ENCODE measurements at regions not wholly inside any gene's neighbourhood (a gene's known extent, or its start where the extent isn't known, plus 50 kb on each side); places are given as distances from the start of the nearest gene placed in this dataset.
"Not testable (repeated sequence)": the region's sequence is repeated elsewhere in the genome, so short reads cannot be mapped to it uniquely, and the experiment has no call there.

- no peak for DNase-seq (ENCODE audit: low read depth in 3 of 3, low spot score in 2 of 3)
Measured at GRCh38 chr4:10281996-10282395, 165.4 kb upstream of the WDR1 start.

DNA sequence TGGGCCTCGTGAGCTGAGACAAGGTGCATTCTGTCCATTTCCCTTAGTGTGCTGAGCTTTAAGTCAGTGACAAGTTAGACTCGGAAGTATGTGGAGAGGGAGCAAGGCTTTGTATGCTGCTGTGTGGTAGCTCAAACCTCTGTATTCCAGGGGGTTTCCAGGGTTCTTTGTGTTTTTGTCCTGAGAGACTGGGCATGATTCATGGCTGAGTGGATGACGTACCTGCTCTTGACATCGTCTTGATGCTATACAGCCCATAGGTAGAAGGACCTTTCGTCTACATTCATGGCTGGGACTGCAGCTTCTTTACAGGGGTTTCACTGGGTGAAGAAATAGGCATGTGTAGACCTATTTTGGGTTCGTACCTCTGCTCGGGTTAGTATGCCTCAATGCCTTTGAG is 162.7 kb upstream of the WDR1 start:
- no peak for DNase-seq (ENCODE audit: low read depth in 3 of 3, low spot score in 2 of 3)

DNA sequence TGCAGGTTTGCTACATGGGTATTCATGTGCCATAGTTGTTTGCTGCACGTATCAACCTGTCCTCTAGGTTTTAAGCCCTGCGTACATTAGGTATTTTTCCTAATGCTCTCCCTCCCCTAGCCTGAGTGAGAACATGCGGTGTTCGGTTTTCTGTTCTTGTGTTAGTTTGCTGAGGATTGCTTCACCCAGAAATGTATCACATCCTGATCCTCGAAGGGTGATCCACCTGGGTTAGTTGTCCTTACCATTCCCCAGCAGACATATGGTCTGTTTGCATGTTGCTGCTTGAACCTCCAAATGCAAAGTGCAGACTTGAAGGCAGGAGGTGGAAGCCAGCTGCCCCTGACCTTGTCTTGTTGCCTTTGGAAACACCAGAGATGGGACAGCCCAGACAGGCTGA is 161.5 kb upstream of the WDR1 start:
- no peak for DNase-seq (ENCODE audit: low read depth in 3 of 3, low spot score in 2 of 3)

GRCh38 chr4:10276152-10276551 is 159.6 kb upstream of the WDR1 start:
- no peak for DNase-seq (ENCODE audit: low read depth in 3 of 3, low spot score in 2 of 3)

DNA sequence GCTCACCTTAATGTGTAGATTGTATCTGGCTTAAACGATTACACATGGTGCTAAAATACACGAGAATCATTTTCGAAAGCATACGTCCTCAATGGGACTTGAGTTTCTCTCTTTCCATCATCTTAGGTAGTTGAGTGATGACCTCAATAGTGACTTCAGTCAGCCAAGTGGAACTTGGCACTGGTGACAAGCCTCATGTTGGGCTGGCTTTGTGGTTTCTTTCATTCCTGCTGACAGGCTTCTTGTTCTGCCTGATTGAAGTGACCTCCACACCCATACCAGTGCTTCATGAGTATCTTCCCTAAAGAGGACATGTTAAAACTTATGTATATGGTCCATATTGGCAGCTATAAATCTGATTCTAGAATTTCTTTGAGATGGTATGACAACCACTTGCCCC is 159.1 kb upstream of the WDR1 start:
- DNase-seq (ENCODE audit: low read depth in 3 of 3, low spot score in 2 of 3): no peak

GRCh38 chr4:10273030-10273429 is 156.4 kb upstream of the WDR1 start:
- DNase-seq (ENCODE audit: low read depth in 3 of 3, low spot score in 2 of 3): no peak

DNA sequence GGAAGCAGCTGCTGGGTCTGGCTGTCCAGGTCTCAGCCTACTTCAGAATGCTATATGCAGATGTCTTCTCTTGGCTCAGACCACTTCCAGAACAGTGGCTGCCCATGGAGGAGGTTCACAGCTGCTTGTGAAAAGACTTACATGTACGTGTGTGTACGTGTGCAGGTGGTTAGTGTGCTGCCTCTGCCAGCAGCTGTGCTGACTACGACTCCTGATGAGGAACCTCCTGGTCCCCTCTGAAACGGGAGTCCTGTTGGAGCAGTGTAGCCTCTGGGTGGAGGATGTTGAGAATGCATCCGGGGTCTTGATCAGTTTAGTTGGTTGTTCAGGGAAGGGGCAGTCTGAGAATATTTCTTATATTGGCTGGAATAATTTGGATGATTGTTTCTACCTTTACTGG is 155.9 kb upstream of the WDR1 start:
- no peak for DNase-seq (ENCODE audit: low read depth in 3 of 3, low spot score in 2 of 3)

DNA sequence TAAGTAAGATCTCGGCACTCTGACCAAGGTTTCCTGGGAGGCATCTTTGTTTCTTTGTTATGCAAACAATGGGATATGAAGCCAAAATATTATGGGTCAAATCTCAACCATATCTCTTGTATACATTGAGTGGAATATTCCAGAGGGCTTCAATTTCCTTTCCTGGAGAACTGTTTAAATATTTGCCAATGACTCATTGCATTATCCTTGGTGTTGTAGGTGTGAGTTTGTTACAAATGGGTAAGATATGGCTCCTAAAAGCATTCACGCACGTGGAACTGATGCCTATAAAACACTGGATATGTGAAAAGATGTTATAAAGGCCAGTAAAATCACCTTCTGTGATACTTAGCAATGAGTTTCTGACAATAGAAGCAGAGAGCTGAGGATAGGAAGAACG is 150.5 kb upstream of the WDR1 start:
- no peak for DNase-seq (ENCODE audit: low read depth in 3 of 3, low spot score in 2 of 3)

GRCh38 chr4:10260777-10261176 is 144.2 kb upstream of the WDR1 start:
- no peak for DNase-seq (ENCODE audit: low read depth in 3 of 3, low spot score in 2 of 3)

DNA sequence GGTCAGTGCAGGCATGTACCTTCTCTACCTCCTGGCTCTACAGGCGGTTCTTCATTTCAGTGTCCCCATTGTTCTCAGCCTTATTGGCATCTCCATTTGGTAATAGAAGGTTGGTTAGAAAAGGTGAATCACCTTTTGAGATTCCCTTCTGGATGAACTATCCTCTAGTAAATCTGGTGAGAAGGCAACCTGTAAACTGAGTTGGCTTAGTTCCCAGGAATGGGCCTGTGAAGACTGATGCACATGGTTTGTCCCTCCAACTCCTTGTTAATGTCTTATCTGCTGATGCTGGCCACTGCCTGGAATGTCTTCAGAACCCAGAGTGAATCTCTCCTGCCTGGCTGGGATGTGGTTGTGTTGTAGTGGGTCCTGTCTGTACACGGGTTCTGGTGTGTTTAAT is 143.4 kb upstream of the WDR1 start:
- DNase-seq (ENCODE audit: low read depth in 3 of 3, low spot score in 2 of 3): no peak

- DNase-seq (ENCODE audit: low read depth in 3 of 3, low spot score in 2 of 3): no peak
Measured at GRCh38 chr4:10256203-10256602, 139.6 kb upstream of the WDR1 start.

DNA sequence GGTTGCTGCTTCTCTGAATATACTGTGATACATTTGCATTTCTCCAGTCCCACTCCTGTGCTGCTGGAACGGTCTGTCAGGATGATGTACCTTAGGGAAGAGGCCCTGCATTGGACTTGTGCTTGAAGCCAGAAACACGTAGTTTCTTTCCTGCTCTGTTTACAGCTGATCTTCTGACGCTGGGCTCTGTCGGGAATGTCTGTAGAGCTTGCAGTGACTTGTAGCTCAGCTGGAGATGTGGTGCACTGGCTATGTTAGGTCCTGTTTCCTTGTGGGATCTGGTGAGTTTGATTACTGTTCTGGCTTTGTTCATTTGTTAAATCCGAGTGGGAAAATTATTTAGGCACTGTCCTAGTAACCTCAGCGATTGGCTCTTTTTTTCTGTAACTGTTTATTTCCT is 137.2 kb upstream of the WDR1 start:
- no peak for DNase-seq (ENCODE audit: low read depth in 3 of 3, low spot score in 2 of 3)

GRCh38 chr4:10245751-10246150 is 129.2 kb upstream of the WDR1 start:
- DNase-seq (ENCODE audit: low read depth in 3 of 3, low spot score in 2 of 3): no peak

- DNase-seq (ENCODE audit: low read depth in 3 of 3, low spot score in 2 of 3): no peak
Measured at GRCh38 chr4:10243856-10244255, 127.3 kb upstream of the WDR1 start.

DNA sequence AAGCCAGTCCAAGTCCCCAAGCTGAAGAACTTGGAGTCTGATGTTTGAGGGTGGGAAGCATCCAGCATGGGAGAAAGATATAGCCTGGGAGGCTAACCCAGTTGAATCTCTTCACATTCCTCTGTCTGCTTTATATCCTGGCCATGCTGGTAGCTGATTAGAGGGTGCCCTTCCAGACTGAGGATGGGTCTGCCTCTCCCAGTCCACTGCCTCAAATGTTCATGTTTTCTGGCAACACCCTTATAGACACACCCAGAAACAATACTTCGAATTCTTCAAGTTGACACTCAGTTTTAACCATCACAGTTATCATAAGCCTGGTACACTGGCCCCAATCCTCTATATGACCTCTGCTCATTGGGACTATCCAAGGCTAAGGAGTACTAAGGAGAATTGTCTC is 124.1 kb upstream of the WDR1 start:
- DNase-seq (ENCODE audit: low read depth in 3 of 3, low spot score in 2 of 3): no peak

GRCh38 chr4:10239982-10240654 is 123.5 kb upstream of the WDR1 start:
- no peak for DNase-seq (ENCODE audit: low read depth in 3 of 3, low spot score in 2 of 3)

- no peak for DNase-seq (ENCODE audit: low read depth in 3 of 3, low spot score in 2 of 3)
Measured at GRCh38 chr4:10237131-10237530, 120.5 kb upstream of the WDR1 start.

DNA sequence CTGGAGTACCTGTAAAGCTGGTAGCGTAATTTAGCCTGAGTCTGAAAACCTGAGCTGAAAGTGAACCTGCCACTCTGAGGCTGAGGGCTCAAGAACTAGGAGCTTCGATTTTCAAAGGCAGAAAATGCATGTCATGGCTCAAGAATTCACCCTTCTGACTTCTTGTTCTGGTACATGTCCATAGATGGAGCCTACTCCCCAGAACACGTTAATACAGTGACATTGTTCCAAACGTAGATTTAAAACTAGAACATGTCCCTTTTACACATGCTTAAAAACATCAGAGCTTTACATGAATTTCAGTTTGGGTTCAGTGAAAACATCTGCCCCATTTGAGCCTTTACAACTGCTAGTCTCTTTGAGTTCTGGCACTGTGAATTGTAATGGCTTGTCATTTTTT is 115.5 kb upstream of the WDR1 start:
- DNase-seq (ENCODE audit: low read depth in 3 of 3, low spot score in 2 of 3): no peak

DNA sequence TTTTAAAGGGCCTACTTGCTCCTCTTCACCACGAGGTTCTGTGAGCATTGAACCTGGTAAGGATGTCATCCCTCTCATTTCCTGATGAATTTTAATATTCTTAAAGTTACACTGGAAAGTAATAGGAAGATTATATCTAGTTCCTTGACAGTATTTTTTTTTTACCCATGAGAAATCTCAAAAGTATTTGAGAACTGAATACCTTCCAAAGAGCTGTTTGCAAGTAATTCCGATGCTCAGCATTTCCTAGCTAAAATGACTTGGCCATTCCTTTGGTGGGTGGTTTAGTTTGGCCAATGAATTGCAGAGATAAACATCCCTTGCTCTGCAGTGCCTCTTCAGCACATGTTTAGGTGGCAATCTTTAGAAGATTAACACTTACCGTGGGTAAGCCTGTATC is 110.2 kb upstream of the WDR1 start:
- no peak for DNase-seq (ENCODE audit: low read depth in 3 of 3, low spot score in 2 of 3)

- DNase-seq (ENCODE audit: low read depth in 3 of 3, low spot score in 2 of 3): no peak
Measured at GRCh38 chr4:10225096-10225495, 108.5 kb upstream of the WDR1 start.

- DNase-seq (ENCODE audit: low read depth in 3 of 3, low spot score in 2 of 3): no peak
Measured at GRCh38 chr4:10223782-10224181, 107.2 kb upstream of the WDR1 start.

GRCh38 chr4:10213481-10213880 is 96.9 kb upstream of the WDR1 start:
- not testable (repeated sequence) for DNase-seq (ENCODE audit: low read depth in 3 of 3, low spot score in 2 of 3)

DNA sequence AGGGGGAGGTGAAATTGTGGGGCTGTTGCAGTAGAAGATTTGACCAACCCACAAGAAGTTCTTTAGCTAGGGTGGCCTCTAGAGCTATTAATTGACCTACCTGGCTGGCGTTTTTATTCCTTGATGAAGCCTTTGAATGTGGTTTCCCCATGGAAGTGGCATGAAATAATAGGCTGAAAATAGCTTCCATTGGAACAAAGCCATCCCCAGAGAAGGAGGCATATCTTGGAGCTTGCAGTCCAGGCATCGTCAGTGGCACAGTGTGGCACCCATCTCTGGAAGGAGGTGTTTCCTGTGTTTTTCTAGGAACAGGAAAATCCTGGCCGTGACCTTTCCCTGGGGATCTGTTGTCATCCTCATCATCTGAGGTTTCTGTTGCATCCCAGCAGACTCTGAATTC is 96.3 kb upstream of the WDR1 start:
- no peak for DNase-seq (ENCODE audit: low read depth in 3 of 3, low spot score in 2 of 3)
